GM19035 (cell line): ENCODE measurements at regions not wholly inside any gene's neighbourhood (a gene's known extent, or its start where the extent isn't known, plus 50 kb on each side); places are given as distances from the start of the nearest gene placed in this dataset.

Experiments
- ATAC-seq: cut with Tn5 transposase; IDR thresholded peaks from one replicate; pipeline ENCODE4 v1.9.1; 2021; ENCODE audit not compliant: unreplicated experiment

DNA sequence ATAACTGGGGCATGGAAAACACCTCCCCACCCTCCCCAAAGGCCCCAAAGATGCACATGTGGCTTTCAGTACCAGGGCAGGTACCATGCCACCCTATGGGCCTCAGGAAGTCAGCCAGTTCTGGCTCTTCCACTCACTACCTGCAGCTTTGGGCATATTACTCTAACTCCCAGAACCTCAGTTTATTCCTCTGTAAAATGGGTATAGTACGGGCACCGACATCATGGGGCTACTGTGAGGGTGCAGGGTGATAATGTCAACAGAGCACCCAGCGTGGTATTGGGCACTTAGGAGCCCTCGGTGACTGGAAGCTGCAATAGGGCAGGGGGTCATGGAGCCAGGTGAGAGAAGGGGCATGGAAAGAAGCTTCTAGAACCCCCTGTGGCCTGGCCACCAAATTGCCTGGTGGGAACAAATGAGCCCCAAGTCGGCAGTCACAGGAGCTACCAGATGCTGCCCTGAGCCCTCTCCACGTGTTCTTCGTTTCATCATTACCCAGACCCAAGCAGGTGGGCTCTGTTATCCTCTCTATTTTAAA lies 512.1 kb downstream of the SHQ1 start:
- no peak for ATAC-seq

GRCh38 chr3:72335458-72336095 lies 512.7 kb downstream of the SHQ1 start:
- ATAC-seq: no peak

GRCh38 chr3:72334681-72335457 lies 513.4 kb downstream of the SHQ1 start:
- ATAC-seq: no peak

DNA sequence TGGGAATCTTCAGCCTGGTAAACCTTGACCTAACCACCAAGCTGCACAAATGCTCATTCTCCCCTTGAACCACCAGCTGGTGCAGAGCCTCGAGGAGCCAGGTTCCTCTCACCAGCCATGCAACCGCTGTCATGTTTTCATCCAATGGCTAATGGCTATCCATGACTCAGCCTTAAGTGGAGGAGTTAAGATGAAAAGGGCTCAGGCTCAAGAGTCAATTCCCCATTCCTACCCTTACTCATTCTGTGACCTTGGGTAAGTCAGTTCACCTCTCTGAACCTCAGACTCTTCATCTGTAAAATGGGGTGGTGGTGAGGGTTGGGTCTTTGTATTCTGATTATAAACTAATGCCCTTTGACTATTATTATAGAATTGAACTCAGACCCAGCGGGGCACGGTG lies 515.6 kb downstream of the SHQ1 start:
- no peak for ATAC-seq

DNA sequence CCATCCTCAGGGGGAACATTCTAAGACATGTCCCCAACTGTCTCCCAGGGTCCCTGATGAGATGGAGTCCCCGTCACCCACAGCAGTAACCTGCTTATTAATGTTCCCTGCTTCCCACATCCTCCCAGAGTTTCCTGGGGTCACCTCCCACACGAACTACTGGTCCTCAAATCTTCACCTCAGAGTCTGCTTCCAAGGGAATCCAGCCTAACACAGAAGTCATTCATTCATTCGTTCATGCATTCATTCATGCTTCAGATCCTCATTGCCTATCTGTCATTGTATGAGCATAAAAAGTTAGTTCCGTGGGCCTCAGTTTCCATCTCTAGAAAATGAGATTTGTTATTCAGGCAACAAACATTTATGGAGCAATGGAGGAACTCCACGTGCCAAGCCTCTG lies 516.2 kb downstream of the SHQ1 start:
- no peak for ATAC-seq

GRCh38 chr3:72331076-72331475 lies 517.2 kb downstream of the SHQ1 start:
- no peak for ATAC-seq

DNA sequence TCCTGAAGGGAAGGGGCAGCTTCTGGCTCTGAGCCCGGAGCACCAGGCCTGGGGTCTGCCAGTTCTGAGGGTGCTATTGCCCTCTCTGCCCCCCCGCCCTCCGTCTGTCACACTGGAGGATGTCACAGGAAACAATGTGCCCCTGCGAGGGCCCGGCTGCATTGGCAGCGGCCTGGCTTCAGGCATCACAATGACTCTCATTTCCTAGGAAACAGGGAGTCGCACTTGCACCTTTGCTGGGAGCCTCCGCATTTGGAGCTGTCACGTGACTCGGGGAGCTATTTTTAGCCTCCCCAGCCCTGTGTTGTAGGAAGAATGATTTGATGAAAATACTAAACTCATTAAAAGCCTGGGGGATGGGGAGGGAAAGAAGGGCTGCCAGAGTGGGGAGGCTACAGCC lies 518.9 kb downstream of the SHQ1 start:
- ATAC-seq: no peak

DNA sequence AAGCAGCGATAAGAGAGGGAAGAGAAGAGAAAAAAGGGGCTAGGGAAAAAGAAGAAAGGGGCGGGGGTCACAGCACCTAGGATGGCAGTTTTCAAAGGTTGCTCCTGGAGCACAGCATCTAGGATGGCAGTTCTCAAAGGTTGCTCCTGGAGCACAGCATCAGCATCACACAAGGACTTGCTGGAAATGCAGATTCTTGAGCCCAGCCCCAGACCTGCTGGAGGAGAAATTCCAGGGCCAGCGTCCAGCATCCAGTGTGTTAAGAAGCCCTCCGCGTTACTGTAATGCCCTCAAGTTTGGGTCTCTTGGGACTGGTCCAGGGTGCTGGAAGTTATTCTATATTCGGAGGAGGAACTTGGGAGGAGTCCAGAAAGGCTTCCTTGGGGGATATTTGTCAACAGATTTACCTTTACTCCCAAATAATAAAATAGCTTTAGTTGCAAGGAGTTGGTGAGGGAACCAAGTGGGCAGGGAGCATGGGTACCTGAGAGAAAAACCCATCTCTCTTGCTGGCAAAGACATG lies 519.4 kb downstream of the SHQ1 start:
- ATAC-seq: no peak

GRCh38 chr3:72327008-72327407 lies 521.2 kb downstream of the SHQ1 start:
- no peak for ATAC-seq

- ATAC-seq: no peak
Observed at GRCh38 chr3:72324253-72324811, 523.9 kb downstream of the SHQ1 start.

- ATAC-seq: no peak
Observed at GRCh38 chr3:72323773-72324172, 524.5 kb downstream of the SHQ1 start.

- no peak for ATAC-seq
Observed at GRCh38 chr3:72322264-72322976, 525.8 kb downstream of the SHQ1 start.

DNA sequence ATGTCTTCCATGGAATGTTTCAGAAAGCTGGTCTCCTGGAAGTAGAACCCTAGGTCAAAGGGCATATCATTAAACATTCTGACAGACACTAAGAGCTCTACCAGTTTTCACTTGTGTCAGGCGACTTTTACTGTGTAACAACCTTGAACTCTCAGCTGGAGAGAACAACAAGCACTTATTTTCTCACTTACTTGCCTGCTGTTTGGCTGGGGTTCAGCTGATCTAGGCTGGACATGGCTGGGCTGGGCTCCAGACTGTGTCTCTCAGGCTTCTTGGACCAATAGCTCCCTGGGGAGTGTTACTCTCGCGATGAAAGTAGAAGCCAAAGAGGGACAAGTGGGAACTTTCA lies 527.3 kb downstream of the SHQ1 start:
- no peak for ATAC-seq

DNA sequence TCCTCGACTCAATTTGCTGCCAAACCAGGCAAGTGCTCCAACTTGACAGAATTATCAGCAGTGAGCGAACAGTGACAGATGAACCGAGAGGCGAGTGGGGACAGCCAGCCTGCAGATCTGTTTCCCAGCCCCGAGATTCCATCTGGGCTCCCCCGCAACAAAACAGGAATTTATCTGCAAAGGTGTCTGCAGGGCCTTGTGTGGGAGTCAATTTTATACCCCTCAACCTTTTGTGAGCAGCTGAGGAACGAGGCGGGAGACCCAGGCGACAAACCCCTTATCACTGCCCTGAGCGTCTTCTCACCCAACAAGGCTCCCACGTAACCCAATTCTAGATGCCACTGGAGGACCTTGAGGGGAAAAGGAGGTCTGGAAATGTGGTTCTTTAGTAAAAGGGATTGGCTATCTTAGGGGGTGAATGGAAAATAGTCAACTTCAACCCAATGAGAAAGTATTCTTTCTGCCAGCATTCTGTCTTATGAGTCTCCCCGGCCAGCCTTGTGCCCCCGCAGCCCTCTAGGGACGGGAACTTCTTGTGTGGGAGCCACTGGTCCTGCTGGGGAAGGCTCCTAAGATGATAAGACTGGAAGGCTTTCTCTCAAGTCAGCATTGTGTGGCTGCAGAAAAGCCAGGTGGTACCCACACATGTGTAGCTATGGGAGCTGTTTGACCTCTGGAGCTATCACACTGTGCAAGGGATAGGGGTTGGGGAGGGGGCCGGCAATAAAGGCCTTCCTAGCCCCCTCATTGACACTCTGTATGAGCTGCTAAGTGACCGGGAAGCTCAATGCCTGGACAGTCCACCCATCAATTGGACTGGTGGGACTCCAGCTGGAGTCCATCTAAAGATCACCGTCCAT lies 527.9 kb downstream of the SHQ1 start:
- no peak for ATAC-seq

DNA sequence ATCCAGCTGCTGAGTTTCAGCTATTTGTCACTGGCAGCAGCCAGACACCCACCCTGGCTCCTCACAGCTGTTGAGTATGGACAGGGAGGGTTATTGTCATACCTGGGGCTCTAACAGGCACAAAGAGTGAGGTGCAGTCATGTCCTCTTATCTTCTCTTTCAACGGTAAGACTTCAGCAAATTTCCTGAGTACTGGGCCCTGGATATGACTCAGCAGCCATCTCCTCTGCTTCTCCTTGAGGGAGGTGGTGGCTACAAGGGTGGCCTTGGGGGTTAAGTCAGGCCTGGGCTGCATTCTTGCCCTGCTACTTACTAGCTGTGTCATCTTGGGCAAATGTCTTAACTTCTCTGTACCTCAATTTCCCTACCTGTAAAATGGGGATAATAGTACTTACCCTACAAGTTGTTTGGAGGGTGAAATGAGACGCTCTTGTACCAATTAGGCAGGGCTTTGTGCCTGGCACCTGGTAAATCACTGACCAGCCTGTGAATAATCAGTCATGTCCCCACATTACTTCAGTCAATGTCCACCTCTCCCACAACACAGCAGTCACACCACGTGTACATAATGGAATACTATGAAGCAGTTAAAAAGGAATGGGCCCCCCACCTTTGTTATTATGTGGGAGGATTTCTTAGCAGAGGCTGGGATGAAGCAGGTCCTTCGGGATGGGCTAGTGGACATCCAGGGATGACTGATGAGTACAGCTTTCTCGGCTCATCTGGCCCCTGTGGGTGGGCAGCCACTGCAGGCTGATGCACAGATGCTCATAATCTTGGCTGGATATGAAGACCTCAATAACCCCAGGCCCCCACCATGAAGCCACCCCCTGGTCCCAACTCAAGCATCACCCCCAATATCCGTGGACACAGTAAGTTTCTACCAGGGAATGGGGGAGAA lies 528.8 kb downstream of the SHQ1 start:
- ATAC-seq: no peak

DNA sequence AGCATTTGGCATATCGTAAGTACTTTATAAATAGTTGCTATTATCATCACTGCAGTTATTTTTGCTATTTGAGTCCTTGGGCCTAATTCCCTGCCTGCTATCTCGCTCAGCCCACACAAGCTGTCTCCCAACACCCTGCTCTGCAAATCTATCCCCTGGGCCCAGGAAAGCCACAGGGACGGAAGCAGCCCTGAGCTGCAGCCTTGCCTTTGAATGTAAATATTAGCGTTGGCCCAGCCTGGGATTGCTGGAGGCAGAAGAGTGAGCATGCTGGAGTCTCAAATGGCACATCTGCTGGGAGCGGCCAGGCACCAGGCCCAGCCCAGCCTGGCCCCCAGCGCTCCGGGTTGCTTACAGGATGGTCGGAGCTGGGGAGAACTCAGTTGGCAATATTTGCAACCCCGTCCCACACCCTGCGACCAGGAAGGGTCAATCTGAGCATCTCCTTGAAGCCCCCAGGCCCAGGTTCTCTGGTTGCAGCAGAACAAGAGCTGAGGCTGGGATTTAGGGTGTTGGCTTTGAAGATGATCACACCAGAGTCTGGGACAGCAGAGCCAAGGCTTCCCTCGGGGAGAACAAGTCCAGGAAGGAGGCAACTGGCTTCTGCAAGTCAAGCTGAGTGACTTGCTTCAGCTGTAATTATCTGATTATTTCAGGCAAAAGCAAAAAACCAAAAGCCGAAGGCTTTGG lies 529.6 kb downstream of the SHQ1 start:
- no peak for ATAC-seq

GRCh38 chr3:72317491-72317890 lies 530.8 kb downstream of the SHQ1 start:
- ATAC-seq: no peak

- ATAC-seq: no peak
Observed at GRCh38 chr3:72316501-72317279, 531.6 kb downstream of the SHQ1 start.
